Loucy (cell line): ENCODE measurements at regions not wholly inside any gene's neighbourhood (a gene's known extent, or its start where the extent isn't known, plus 50 kb on each side); places are given as distances from the start of the nearest gene placed in this dataset.

Source experiments
- CTCF ChIP-seq: fragments of 200-600 bp; sonication (generic); conservative IDR thresholded peaks from 2 replicates; pipeline ENCODE4 v1.5.1; 2014; ENCODE audit warnings: mild to moderate bottlenecking, antibody characterized with exemption, low read length
- EZH2phosphoT487 ChIP-seq: fragments of 200-600 bp; IDR thresholded peaks from 2 replicates; pipeline ENCODE4 v1.6.1; 2018; ENCODE audit warnings: antibody characterized with exemption, mild to moderate bottlenecking, moderate library complexity, borderline replicate concordance

- TF ChIP-seq CTCF (no peak), EZH2phosphoT487 (no peak)
Observed at GRCh38 chr10:90199513-90199912, 498.1 kb downstream of the KIF20B start.
